ENCODE measurements at regions not wholly inside any gene's neighbourhood (a gene's known extent, or its start where the extent isn't known, plus 50 kb on each side); places are given as distances from the start of the nearest gene placed in this dataset.

- no peaks in the 10 kb centered on the region for H3K79me2 ChIP-seq (ENCODE audit: insufficient read depth, low read length)
- H3K9me2 ChIP-seq (ENCODE audit: low read depth, low read length): no peaks in the 10 kb centered on the region
- no peaks in the 10 kb centered on the region for H3K4me1 ChIP-seq (ENCODE audit: insufficient read depth, low read length, severe bottlenecking)
- no peak overlapping the region for H3K9ac ChIP-seq (ENCODE audit: low read length)
- H4K20me1 ChIP-seq (ENCODE audit: insufficient read depth, low read length): no peaks in the 10 kb centered on the region
- H3K9me3 ChIP-seq (ENCODE audit: low read length): no peaks in the 10 kb centered on the region
- H3K4me3 ChIP-seq (ENCODE audit: low read depth, low read length, poor library complexity, severe bottlenecking): no peak overlapping the region
- no peaks in the 10 kb centered on the region for H3K36me3 ChIP-seq (ENCODE audit: insufficient read depth, low read length)
- no peak overlapping the region for H3K4me2 ChIP-seq (ENCODE audit: low read length)
- no peaks in the 10 kb centered on the region for H3K27me3 ChIP-seq (ENCODE audit: insufficient read depth, low read length)
- H3F3A ChIP-seq (ENCODE audit: insufficient read depth, low read length): no peaks in the 10 kb centered on the region
- H2AFZ ChIP-seq (ENCODE audit: low read length): no peak overlapping the region
- TF ChIP-seq CTCF (IDR thresholded peaks at IDR 0.05; ENCODE audit: low read length) (no peak), EZH2 (IDR thresholded peaks at IDR 0.05; ENCODE audit: borderline replicate concordance, low read length) (no peak)
- no peak overlapping the region for H3K27ac ChIP-seq (ENCODE audit: low read depth, low read length, poor library complexity, severe bottlenecking)
Measured at GRCh38 chr12:85531341-85531740, 251.3 kb downstream of the ALX1 start.

GRCh38 chr12:85549640-85550039 lies 269.6 kb downstream of the ALX1 start:
- no peaks in the 10 kb centered on the region for H3K4me1 ChIP-seq (ENCODE audit: insufficient read depth, low read length, severe bottlenecking)
- no peak overlapping the region for H3K4me2 ChIP-seq (ENCODE audit: low read length)
- H3K27ac ChIP-seq (ENCODE audit: low read depth, low read length, poor library complexity, severe bottlenecking): no peak overlapping the region
- H2AFZ ChIP-seq (ENCODE audit: low read length): no peak overlapping the region
- H3K9me3 ChIP-seq (ENCODE audit: low read length): no peaks in the 10 kb centered on the region
- no peak for TF ChIP-seq CTCF (IDR thresholded peaks at IDR 0.05; ENCODE audit: low read length)
- TF ChIP-seq EZH2 (IDR thresholded peaks at IDR 0.05; ENCODE audit: borderline replicate concordance, low read length): no peak
- no peaks in the 10 kb centered on the region for H3K27me3 ChIP-seq (ENCODE audit: insufficient read depth, low read length)
- H3K36me3 ChIP-seq (ENCODE audit: insufficient read depth, low read length): no peaks in the 10 kb centered on the region
- H3K4me3 ChIP-seq (ENCODE audit: low read depth, low read length, poor library complexity, severe bottlenecking): no peak overlapping the region
- no peaks in the 10 kb centered on the region for H4K20me1 ChIP-seq (ENCODE audit: insufficient read depth, low read length)
- no peak overlapping the region for H3K9ac ChIP-seq (ENCODE audit: low read length)
- H3K79me2 ChIP-seq (ENCODE audit: insufficient read depth, low read length): no peaks in the 10 kb centered on the region
- H3K9me2 ChIP-seq (ENCODE audit: low read depth, low read length): no peaks in the 10 kb centered on the region
- no peaks in the 10 kb centered on the region for H3F3A ChIP-seq (ENCODE audit: insufficient read depth, low read length)

- no peaks in the 10 kb centered on the region for H3F3A ChIP-seq (ENCODE audit: insufficient read depth, low read length)
- no peak overlapping the region for H3K9ac ChIP-seq (ENCODE audit: low read length)
- no peaks in the 10 kb centered on the region for H3K79me2 ChIP-seq (ENCODE audit: insufficient read depth, low read length)
- no peaks in the 10 kb centered on the region for H3K27me3 ChIP-seq (ENCODE audit: insufficient read depth, low read length)
- H3K9me3 ChIP-seq (ENCODE audit: low read length): no peaks in the 10 kb centered on the region
- no peak for TF ChIP-seq CTCF (IDR thresholded peaks at IDR 0.05; ENCODE audit: low read length)
- no peak for TF ChIP-seq EZH2 (IDR thresholded peaks at IDR 0.05; ENCODE audit: borderline replicate concordance, low read length)
- no peaks in the 10 kb centered on the region for H4K20me1 ChIP-seq (ENCODE audit: insufficient read depth, low read length)
- H3K36me3 ChIP-seq (ENCODE audit: insufficient read depth, low read length): no peaks in the 10 kb centered on the region
- H3K4me1 ChIP-seq (ENCODE audit: insufficient read depth, low read length, severe bottlenecking): no peaks in the 10 kb centered on the region
- H3K27ac ChIP-seq (ENCODE audit: low read depth, low read length, poor library complexity, severe bottlenecking): no peak overlapping the region
- H3K9me2 ChIP-seq (ENCODE audit: low read depth, low read length): no peaks in the 10 kb centered on the region
- H2AFZ ChIP-seq (ENCODE audit: low read length): no peak overlapping the region
- H3K4me3 ChIP-seq (ENCODE audit: low read depth, low read length, poor library complexity, severe bottlenecking): no peak overlapping the region
- H3K4me2 ChIP-seq (ENCODE audit: low read length): no peak overlapping the region
Measured at GRCh38 chr12:85550924-85551323, 270.9 kb downstream of the ALX1 start.
